DND-41 (cell line): ENCODE measurements at regions not wholly inside any gene's neighbourhood (a gene's known extent, or its start where the extent isn't known, plus 50 kb on each side); places are given as distances from the start of the nearest gene placed in this dataset.

Experiments used
- CTCF ChIP-seq: IDR thresholded peaks from 2 replicates; pipeline ENCODE4 v1.5.1; 2012; ENCODE audit warnings: borderline replicate concordance, low read length, moderate library complexity, mild to moderate bottlenecking; ENCODE audit not compliant: poor library complexity, severe bottlenecking; ENCODE audit errors: extremely low read depth
- EZH2 ChIP-seq: IDR thresholded peaks from 3 replicates; pipeline ENCODE4 v1.6.1; 2012; ENCODE audit warnings: borderline replicate concordance, low read depth, mild to moderate bottlenecking, moderate library complexity, low read length, inconsistent platforms; ENCODE audit not compliant: severe bottlenecking

- TF ChIP-seq CTCF (no peak), EZH2 (no peak)
Observed at GRCh38 chr12:42763682-42764081, 174.1 kb upstream of the PRICKLE1 start.
